Psoas muscle (tissue), 7 donors: ENCODE measurements at regions not wholly inside any gene's neighbourhood (a gene's known extent, or its start where the extent isn't known, plus 50 kb on each side); places are given as distances from the start of the nearest gene placed in this dataset.

Source experiments
- ATAC-seq, 4 donors: fragments of 200-7000 bp; cut with Tn5 transposase; one replicate each; pipeline ENCODE4 v1.9.1; 2020; ENCODE audit warnings: moderate library complexity in 3 of 4, mild to moderate bottlenecking in 2 of 4
- DNase-seq, 2 donors: peaks; one replicate each; pipeline ENCODE4 v3.0.0-alpha.2; 2020
- H3K27ac ChIP-seq: fragments of 200-600 bp; one replicate; pipeline ENCODE4 v1.8.0; 2022
- H3K27me3 ChIP-seq, 3 donors: fragments of 200-600 bp in 1 of 3; one replicate each; pipeline versions ENCODE4 v1.6.1 to v1.8.0; 2013 to 2022; ENCODE audit warnings: low read length in 2 of 3, mild to moderate bottlenecking in 2 of 3, moderate library complexity in 1 of 3; ENCODE audit not compliant: insufficient read depth in 3 of 3
- H3K36me3 ChIP-seq, 2 donors: fragments of 200-600 bp in 1 of 2; one replicate each; pipeline versions ENCODE4 v1.6.1 to v1.8.0; 2013 to 2022; ENCODE audit warnings: low read depth in 1 of 2, mild to moderate bottlenecking in 1 of 2, moderate library complexity in 1 of 2; ENCODE audit not compliant: insufficient read depth in 1 of 2
- H3K4me1 ChIP-seq: fragments of 200-600 bp; one replicate; pipeline ENCODE4 v1.8.0; 2022
- H3K4me3 ChIP-seq: fragments of 200-600 bp; one replicate; pipeline ENCODE4 v1.8.0; 2022; ENCODE audit warnings: mild to moderate bottlenecking
- H3K9me3 ChIP-seq: fragments of 200-600 bp; one replicate; pipeline ENCODE4 v1.8.0; 2022
- WGBS, 3 donors: extraction: QIAGEN DNeasy Blood & Tissue Kit; methylation state at CpG; one replicate each; pipeline versions ENCODE4 v1.1.6 to v1.1.7; 2013; 5-methylcytosine and 5-hydroxymethylcytosine counted together
- intact Hi-C, 2 donors: fragments of 100-400 bp; cut with DNase I; formaldehyde crosslinking; loops; one replicate each; pipeline versions ENCODE4 v1.11.0 to v1.14.2; 2022
- TF ChIP-seq, protein P1 (sequence below): fragments of 200-600 bp; IDR thresholded peaks from one replicate; pipeline ENCODE4 v1.8.0; 2022; ENCODE audit warnings: antibody characterized with exemption
- donor health status: healthy with polysubstance abuse.
- donor health status: DM: no; HTN: no; CAD: no; lungs with moderate emphysema.
- donor health status: Bipolar disorder and iron deficiency.
- donor health status: healthy.
- donor health status: DM: yes; HTN: yes; CAD: no.
- donor health status: DM: no; HTN: no; CAD: no.
- donor health status: DM: yes; HTN: yes; CAD: no.

DNA sequence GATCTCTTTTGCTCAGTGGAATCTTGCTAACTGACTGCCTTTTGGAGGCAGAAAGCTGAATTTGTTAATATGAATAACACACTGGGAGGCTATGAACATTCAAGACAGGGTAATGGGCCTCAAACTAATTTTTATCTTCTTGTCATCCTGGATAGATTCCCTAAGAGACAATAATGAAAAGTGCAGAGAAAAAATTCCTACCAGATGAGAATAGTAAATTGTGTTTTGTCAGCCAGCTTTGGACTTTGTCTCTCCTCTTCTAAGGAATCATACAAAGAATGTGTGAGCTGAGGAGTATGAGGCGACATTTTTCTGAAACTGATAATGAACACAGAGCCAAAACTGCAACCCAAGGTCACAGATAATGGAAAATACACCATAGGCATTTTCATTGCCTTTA, 649.3 kb downstream of the IQCM start:
- ATAC-seq: no peak
- 90 to 91% (median 91%) methylated on average over 1 of the region's 1 CpG for WGBS, 3 donors

DNA sequence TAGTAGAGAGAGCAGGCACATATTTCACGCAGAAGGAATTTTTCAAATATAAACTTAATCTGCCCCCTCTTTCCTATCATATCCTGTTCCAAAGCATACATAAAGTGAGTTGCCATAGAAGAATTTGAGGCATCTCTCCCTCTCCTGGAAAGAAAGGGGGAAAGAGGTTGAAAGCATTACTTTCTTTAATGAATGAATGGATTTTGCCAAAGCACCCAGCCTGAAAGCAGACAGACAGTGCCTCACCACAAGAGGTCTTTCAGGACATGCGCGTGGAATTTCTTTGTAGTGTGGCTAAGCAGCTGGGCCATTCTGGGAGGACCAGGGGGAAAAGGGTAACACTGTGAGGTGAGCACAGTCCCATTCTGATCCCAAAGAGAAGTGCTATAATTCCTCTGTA, 651.4 kb downstream of the IQCM start:
- Histone ChIP-seq H3K9me3 (no peaks in the 10 kb centered on the region), H3K27me3 (no peaks in the 10 kb centered on the region), H3K4me1 (no peaks in the 10 kb centered on the region), H3K36me3 (no peaks in the 10 kb centered on the region), H3K4me3 (no peak overlapping the region), H3K27ac (no peak overlapping the region)
- ATAC-seq (no peak), DNase-seq (no peak)
- intact Hi-C loops: no loop called here
- WGBS, 3 donors: 86 to 88% (median 87%) methylated on average over 3 of the region's 3 CpGs
- TF ChIP-seq, protein P1, sequence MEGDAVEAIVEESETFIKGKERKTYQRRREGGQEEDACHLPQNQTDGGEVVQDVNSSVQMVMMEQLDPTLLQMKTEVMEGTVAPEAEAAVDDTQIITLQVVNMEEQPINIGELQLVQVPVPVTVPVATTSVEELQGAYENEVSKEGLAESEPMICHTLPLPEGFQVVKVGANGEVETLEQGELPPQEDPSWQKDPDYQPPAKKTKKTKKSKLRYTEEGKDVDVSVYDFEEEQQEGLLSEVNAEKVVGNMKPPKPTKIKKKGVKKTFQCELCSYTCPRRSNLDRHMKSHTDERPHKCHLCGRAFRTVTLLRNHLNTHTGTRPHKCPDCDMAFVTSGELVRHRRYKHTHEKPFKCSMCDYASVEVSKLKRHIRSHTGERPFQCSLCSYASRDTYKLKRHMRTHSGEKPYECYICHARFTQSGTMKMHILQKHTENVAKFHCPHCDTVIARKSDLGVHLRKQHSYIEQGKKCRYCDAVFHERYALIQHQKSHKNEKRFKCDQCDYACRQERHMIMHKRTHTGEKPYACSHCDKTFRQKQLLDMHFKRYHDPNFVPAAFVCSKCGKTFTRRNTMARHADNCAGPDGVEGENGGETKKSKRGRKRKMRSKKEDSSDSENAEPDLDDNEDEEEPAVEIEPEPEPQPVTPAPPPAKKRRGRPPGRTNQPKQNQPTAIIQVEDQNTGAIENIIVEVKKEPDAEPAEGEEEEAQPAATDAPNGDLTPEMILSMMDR: no peak

More for the DNA sequence above, 649.3 kb downstream of the IQCM start:
- DNase-seq: no peak
- Histone ChIP-seq H3K27me3 (no peaks in the 10 kb centered on the region), H3K4me1 (no peaks in the 10 kb centered on the region), H3K9me3 (no peaks in the 10 kb centered on the region), H3K27ac (no peak overlapping the region), H3K4me3 (no peak overlapping the region), H3K36me3 (no peaks in the 10 kb centered on the region)
- intact Hi-C loops: no loop called here
- TF ChIP-seq, protein P1: no peak

DNA sequence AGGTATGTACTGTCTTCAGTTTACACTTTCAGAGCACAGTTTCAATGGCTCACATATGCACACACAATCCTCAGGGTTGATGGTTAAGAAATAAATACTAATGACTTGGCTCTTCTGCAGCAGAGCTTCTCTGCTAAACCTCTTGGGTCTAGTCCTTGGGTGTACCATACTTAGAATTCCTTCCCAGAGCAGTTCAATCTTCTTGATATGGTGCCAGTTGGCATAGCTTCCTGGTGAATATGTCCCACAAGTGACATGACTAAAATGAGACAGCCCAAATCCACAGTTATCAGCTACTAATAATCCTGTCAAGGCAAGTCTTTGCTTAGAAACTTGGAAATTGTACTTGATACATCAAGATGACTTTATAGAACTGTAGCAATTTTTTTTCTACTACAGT, 654.4 kb downstream of the IQCM start:
- Histone ChIP-seq H3K36me3 (no peaks in the 10 kb centered on the region), H3K9me3 (no peaks in the 10 kb centered on the region), H3K4me3 (no peak overlapping the region), H3K27me3 (no peaks in the 10 kb centered on the region), H3K4me1 (no peaks in the 10 kb centered on the region), H3K27ac (no peak overlapping the region)
- intact Hi-C loops: no loop called here
- DNase-seq (no peak), ATAC-seq (no peak)
- TF ChIP-seq, protein P1: no peak

DNA sequence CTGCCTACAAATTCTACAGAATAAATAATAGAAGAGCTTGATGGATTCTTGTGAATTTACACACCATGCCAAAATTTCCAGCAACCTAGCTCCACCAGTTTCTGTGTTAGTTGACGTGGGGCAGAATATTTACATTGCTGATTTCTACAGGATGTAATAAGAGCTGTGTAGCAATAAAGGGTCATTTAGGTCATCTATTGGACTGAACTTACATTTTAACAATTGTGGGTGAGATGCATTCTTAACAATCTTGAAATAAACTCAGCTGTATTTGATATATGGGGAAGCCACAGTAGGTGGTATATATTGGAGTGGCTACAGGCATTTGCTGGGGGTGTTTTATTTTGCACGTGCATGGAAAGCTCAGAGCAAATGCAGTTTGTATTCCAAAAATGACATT, 655.3 kb downstream of the IQCM start:
- intact Hi-C loops: no loop called here
- Histone ChIP-seq H3K36me3 (no peaks in the 10 kb centered on the region), H3K4me3 (no peak overlapping the region), H3K27ac (no peak overlapping the region), H3K4me1 (no peaks in the 10 kb centered on the region), H3K27me3 (no peaks in the 10 kb centered on the region), H3K9me3 (no peaks in the 10 kb centered on the region)
- WGBS, 3 donors: 66 to 89% (median 86%) methylated on average over 2 of the region's 2 CpGs
- TF ChIP-seq, protein P1: no peak
- ATAC-seq (no peak), DNase-seq (no peak)

DNA sequence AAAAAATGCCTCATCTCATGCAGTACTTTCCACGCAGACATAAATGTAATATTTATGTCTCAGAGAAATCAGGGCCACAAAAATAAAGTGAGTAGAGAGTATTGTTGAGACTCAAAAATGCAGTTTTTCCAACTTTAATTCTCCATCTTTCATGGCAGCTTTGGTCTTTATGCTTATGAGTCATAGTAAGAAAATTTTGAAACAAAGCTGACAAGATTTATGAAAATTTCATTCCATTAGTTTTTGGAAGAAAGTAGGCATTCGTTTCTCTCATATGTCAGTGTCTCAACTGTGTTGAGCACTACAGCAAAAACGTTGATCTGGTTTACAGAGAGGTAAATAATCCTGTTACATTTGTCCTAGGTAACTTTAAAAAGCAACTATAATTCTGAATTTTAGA, 656.8 kb downstream of the IQCM start:
- intact Hi-C loops: no loop called here
- H3K27ac ChIP-seq: no peak overlapping the region

More for the DNA sequence above, 656.8 kb downstream of the IQCM start:
- no peak for DNase-seq
- Histone ChIP-seq H3K4me3 (no peak overlapping the region), H3K27me3 (no peaks in the 10 kb centered on the region), H3K36me3 (no peaks in the 10 kb centered on the region), H3K4me1 (no peaks in the 10 kb centered on the region), H3K9me3 (no peaks in the 10 kb centered on the region)
- WGBS, 3 donors: 41 to 45% (median 43%) methylated on average over 3 of the region's 3 CpGs
- no peak for ATAC-seq
- TF ChIP-seq, protein P1: no peak
